HCT116 (cell line): ENCODE measurements at regions not wholly inside any gene's neighbourhood (a gene's known extent, or its start where the extent isn't known, plus 50 kb on each side); places are given as distances from the start of the nearest gene placed in this dataset.

Experiments used
- EZH2 ChIP-seq: fragments of 200-600 bp; sonication (generic); IDR thresholded peaks from 2 replicates; pipeline ENCODE4 v1.6.1; 2017; ENCODE audit warnings: antibody characterized with exemption, mixed run types
- POLR2A ChIP-seq: IDR thresholded peaks from 2 replicates; pipeline ENCODE4 v1.7.0; 2011; ENCODE audit warnings: borderline replicate concordance; ENCODE audit not compliant: insufficient read depth, insufficient read length; ENCODE audit errors: extremely low read depth
- RAD21 ChIP-seq: IDR thresholded peaks from 2 replicates; pipeline ENCODE4 v1.6.1; 2012; ENCODE audit warnings: low read depth, mild to moderate bottlenecking
- ZNF274 ChIP-seq: fragments of 200-500 bp; sonication (Bioruptor generic); IDR thresholded peaks from 2 replicates; pipeline ENCODE4 v1.6.1; 2014; ENCODE audit warnings: mild to moderate bottlenecking, low read depth, low read length, inconsistent platforms
- TF ChIP-seq, protein P1 (sequence below), 3 experiments: fragments of 200-600 bp in 1 of 3; sonication (generic) in 1 of 3; IDR thresholded peaks in 2 of 3; conservative IDR thresholded peaks in 1 of 3; 2 replicates each; pipeline ENCODE4 v1.5.1; 2012 to 2017; ENCODE audit warnings: low read depth in 2 of 3, low read length in 2 of 3, antibody characterized with exemption in 1 of 3, borderline replicate concordance in 1 of 3, control low read depth in 1 of 3, mild to moderate bottlenecking in 1 of 3, mixed read lengths in 1 of 3, mixed run types in 1 of 3, moderate library complexity in 1 of 3; ENCODE audit not compliant: insufficient read depth in 1 of 3
- TF ChIP-seq, protein P2 (sequence below): IDR thresholded peaks from 2 replicates; pipeline ENCODE4 v1.6.1; 2012; ENCODE audit warnings: low read depth
- TF ChIP-seq, protein P3 (sequence below): IDR thresholded peaks from 2 replicates; pipeline ENCODE4 v1.6.1; 2012
- TF ChIP-seq, protein P4 (sequence below): IDR thresholded peaks from 2 replicates; pipeline ENCODE4 v1.6.1; 2011; ENCODE audit warnings: mild to moderate bottlenecking, low read length, moderate library complexity; ENCODE audit not compliant: insufficient replicate concordance; ENCODE audit errors: extremely low read depth

DNA sequence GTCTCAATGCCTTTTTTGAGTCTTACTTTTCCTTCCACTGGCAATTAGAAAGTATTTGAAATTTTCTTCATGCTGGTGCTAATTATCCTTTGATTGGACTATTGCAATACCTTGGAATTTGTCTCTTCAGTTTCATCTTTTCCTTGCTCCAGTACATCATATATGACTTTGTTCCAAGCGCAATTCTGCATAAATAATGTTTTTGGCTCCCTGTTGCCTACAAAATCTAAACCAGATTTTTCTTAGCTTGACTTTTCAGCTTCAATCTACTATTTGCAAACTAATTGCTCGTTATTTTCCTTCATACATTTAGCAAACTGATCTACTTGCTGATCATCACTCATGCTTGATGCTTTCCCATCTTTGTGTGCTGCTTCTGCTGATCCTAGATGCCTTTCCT, 230.8 kb upstream of the GPR149 start:
- TF ChIP-seq, protein P1, sequence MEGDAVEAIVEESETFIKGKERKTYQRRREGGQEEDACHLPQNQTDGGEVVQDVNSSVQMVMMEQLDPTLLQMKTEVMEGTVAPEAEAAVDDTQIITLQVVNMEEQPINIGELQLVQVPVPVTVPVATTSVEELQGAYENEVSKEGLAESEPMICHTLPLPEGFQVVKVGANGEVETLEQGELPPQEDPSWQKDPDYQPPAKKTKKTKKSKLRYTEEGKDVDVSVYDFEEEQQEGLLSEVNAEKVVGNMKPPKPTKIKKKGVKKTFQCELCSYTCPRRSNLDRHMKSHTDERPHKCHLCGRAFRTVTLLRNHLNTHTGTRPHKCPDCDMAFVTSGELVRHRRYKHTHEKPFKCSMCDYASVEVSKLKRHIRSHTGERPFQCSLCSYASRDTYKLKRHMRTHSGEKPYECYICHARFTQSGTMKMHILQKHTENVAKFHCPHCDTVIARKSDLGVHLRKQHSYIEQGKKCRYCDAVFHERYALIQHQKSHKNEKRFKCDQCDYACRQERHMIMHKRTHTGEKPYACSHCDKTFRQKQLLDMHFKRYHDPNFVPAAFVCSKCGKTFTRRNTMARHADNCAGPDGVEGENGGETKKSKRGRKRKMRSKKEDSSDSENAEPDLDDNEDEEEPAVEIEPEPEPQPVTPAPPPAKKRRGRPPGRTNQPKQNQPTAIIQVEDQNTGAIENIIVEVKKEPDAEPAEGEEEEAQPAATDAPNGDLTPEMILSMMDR (IDR thresholded peaks at IDR 0.05 in 2 of 3, conservative IDR thresholded peaks at IDR 0.05 in 1 of 3; ENCODE audit: borderline replicate concordance in 1 of 3, insufficient read depth in 1 of 3, low read depth in 2 of 3, low read length in 2 of 3), result no peak
- TF ChIP-seq, protein P2, sequence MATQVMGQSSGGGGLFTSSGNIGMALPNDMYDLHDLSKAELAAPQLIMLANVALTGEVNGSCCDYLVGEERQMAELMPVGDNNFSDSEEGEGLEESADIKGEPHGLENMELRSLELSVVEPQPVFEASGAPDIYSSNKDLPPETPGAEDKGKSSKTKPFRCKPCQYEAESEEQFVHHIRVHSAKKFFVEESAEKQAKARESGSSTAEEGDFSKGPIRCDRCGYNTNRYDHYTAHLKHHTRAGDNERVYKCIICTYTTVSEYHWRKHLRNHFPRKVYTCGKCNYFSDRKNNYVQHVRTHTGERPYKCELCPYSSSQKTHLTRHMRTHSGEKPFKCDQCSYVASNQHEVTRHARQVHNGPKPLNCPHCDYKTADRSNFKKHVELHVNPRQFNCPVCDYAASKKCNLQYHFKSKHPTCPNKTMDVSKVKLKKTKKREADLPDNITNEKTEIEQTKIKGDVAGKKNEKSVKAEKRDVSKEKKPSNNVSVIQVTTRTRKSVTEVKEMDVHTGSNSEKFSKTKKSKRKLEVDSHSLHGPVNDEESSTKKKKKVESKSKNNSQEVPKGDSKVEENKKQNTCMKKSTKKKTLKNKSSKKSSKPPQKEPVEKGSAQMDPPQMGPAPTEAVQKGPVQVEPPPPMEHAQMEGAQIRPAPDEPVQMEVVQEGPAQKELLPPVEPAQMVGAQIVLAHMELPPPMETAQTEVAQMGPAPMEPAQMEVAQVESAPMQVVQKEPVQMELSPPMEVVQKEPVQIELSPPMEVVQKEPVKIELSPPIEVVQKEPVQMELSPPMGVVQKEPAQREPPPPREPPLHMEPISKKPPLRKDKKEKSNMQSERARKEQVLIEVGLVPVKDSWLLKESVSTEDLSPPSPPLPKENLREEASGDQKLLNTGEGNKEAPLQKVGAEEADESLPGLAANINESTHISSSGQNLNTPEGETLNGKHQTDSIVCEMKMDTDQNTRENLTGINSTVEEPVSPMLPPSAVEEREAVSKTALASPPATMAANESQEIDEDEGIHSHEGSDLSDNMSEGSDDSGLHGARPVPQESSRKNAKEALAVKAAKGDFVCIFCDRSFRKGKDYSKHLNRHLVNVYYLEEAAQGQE, result no peak
- TF ChIP-seq EZH2 (no peak), ZNF274 (no peak), RAD21 (no peak), POLR2A (no peak)
- TF ChIP-seq, protein P3, sequence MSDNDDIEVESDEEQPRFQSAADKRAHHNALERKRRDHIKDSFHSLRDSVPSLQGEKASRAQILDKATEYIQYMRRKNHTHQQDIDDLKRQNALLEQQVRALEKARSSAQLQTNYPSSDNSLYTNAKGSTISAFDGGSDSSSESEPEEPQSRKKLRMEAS, result no peak
- TF ChIP-seq, protein P4, sequence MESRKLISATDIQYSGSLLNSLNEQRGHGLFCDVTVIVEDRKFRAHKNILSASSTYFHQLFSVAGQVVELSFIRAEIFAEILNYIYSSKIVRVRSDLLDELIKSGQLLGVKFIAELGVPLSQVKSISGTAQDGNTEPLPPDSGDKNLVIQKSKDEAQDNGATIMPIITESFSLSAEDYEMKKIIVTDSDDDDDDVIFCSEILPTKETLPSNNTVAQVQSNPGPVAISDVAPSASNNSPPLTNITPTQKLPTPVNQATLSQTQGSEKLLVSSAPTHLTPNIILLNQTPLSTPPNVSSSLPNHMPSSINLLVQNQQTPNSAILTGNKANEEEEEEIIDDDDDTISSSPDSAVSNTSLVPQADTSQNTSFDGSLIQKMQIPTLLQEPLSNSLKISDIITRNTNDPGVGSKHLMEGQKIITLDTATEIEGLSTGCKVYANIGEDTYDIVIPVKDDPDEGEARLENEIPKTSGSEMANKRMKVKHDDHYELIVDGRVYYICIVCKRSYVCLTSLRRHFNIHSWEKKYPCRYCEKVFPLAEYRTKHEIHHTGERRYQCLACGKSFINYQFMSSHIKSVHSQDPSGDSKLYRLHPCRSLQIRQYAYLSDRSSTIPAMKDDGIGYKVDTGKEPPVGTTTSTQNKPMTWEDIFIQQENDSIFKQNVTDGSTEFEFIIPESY, result no peak
